HG03039 (cell line): ENCODE measurements at regions not wholly inside any gene's neighbourhood (a gene's known extent, or its start where the extent isn't known, plus 50 kb on each side); places are given as distances from the start of the nearest gene placed in this dataset.
A peak's percentile ranks its signal among the peaks of the same experiment; 100 is the strongest.
"Not testable (repeated sequence)": the region's sequence is repeated elsewhere in the genome, so short reads cannot be mapped to it uniquely, and the experiment has no call there.

Experiments
- ATAC-seq: cut with Tn5 transposase; IDR thresholded peaks from one replicate; pipeline ENCODE4 v1.9.1; 2021; ENCODE audit warnings: mild to moderate bottlenecking, moderate library complexity; ENCODE audit not compliant: unreplicated experiment

DNA sequence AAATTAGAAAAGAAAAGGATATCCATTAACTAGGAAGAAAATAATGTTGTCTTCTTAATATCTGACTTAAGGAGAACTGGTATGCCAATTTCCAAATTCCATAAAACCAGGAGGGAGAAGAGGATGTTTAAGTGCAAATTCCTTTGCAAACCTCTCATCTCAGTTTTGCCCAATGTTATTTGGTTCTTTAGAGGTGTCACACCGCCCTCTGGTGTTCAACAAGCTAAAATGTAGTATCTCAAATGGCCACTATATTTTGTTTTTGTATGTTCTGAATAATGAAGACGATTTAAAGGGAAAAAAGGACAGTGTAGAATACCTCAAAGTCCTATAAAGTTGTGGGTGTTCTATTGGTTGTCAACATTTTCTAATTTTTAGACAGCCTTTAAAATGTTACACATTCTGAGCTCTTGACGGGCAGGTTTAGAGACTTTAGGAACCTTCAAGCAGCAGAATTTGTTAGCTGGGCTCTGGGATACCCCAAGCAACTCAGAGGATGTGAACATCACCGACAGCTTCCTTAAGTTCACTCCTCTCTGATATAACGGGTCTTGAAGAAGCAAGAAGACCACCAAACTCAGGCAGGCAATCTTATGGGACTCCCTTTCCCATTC is 458.3 kb downstream of the MFSD1 start:
- ATAC-seq, result no peak

DNA sequence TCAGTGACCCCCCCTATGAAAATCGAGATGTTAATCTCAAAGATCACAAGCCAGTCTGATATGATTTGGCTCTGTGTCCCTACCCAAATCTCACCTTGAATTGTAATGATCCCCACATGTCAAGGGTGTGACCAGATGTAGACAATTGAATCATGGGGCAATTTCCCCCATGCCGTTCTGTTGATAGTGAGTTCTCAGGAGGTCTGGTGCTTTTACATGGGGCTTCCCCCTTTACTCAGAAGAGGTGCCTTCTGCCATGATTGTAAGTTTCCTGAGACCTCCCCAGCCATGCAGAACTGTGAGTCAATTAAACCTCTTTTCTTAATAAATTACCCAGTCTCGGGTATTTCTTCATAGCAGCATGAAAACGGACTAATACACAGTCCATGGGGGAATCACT is 459.5 kb downstream of the MFSD1 start:
- ATAC-seq, result not testable (repeated sequence)

DNA sequence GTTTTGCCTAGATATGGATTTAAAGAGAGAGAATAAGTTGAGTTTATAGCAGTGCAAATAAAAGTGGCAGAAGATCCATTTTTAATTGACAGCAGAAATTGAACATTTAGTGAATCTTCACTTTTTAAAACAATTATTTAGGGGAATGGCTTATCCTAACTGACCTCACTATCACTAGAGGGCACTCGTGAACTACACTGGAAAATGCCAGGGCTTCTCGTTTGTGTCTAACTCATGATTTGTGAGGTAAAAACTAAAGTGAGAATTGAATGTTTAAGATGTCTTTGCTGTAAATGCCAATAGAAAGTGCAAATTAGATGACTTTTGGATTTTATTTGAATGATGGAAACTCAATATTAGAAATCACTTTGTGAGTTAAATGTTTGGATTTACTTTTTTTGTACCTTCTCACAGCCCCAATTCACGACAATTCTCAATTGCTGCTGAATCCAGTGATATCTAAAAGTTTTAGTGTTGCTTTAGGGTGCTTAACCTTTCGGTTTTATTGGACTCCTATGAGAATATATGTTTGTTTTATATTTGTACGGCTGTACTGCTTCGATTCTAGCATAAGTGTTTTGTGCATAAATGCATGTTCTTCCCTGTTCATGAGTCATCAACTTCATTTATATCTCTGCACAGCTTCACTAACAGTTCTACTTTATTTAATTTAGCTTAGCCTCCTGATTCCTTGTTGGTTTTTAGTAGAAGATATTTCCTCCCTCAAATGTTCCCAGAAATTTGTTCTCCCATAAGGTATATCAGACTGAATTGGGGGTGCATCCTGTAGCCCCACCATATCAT is 462.1 kb downstream of the MFSD1 start:
- no peak for ATAC-seq

DNA sequence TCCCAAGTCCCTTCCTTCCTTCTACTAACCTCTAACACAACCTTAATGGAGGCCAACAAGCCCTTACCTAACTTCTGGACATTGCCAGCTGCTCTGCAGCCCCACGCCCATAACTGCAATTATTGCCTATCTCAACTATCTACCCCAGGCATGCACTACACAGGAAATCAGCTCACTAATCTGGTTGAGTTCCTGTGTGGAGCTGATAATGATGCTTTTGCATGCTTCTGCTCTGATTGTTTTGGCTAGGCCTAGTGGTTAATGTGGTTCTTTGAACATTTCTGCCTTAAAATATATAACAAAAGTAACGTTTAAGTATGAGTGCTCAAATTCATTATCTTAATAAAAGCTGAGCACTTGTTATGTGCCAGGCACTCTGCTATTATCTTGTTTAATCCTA is 463.9 kb downstream of the MFSD1 start:
- no peak for ATAC-seq

DNA sequence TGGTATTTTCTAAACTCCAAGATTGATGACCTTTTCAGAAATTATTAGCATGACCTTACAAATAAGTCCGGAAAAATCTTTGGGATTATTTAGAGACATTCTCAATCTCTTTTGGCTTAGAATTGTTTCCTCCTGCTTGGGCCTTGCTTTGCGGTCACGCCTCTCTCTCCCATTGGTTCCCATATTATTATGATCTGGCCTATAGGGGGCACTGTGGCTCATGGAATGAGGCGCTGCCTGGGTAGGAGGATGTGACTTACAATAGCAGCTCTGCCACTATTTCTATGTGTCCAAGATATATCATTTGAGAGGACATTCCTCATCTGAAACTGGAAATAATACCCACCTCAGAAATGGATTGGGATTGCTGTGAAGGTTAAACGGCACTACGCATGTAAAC is 464.9 kb downstream of the MFSD1 start:
- ATAC-seq, result peak; percentile 62

DNA sequence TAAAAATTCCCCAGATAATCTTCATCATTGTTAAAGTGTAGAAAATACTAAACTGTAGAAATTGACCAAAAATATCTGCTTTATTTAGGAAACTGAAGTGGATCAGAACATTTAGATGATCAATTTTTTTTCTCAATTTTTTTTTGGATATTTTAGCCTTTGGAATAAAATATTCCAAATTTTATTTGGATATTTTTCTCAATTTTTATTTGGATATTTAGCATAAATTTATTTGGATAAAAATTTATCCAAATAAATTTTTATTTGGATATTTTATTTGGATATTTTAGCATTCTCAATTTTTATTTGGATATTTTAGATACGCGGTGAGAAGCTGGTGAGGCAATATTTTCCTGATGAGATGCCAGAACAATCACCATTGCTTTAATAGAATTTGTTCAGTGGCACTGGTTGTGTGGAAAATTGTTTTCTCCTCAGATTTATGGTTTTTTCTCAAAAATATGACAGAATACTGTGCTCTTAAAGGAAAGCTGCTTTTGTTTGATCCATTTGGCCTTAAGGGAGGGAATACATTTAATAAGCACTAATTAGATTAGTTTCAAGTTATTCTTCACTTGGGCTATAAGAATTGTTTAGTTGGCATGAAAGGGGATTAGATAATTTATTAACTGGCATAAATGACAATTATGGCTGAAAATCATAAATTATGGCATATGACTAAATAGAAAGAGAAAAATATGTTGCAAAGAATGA is 470.1 kb downstream of the MFSD1 start:
- no peak for ATAC-seq

DNA sequence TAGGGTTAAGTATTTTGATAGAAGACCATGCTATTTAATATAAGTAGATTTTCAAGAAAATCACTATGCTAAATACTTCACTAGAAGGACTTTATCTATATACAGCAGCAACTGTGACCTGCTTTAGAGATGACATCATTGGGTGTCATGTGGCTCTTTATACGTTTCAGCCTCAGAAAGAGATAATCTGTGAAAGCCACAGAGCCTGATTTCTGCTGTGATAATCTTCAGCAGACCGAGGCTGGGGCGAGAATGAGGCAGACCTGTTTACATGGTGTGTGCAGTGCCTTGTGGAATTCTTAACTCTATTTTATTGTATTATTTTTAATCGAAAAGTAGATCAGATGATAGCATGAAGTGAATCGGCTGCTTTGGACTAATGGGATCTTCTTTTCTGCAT is 471.2 kb downstream of the MFSD1 start:
- ATAC-seq, result no peak

DNA sequence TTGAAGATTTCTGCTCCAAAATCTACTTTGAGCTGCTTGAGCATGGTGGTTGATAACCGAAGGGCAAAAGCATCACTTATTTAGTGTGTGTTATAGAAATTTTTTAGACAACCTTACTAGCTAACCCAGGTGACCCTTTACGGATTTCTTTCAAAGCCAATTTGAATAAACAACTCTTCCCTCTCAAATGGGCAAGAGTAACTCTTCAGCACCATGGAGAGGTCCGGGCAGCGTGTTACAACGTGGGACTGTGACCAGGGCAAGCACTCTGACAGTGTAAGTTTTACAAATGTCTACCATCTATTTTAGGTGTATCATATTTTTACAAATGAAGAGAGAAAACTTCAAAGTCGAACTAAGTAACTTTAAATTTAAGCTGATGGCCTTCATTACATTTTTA is 471.8 kb downstream of the MFSD1 start:
- ATAC-seq, result no peak

DNA sequence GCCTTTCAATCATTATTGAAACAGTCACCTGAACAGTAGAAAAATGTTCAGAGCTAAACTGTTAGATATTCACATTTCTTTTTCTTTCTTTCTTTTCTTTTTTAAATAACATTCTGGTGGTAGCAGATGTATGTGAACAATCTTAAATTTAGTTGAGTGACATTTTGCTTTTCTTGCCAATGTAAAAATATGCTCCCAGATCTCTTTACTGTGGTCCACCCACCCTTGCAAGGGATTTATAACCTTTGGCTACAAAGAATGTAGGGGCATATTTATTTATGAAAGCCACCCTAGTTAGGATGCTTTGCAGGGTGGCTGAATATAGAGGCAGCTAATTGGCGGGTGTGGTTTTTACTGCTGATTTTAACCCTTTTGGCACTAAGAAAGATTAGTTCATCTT is 473.9 kb downstream of the MFSD1 start:
- ATAC-seq, result no peak

DNA sequence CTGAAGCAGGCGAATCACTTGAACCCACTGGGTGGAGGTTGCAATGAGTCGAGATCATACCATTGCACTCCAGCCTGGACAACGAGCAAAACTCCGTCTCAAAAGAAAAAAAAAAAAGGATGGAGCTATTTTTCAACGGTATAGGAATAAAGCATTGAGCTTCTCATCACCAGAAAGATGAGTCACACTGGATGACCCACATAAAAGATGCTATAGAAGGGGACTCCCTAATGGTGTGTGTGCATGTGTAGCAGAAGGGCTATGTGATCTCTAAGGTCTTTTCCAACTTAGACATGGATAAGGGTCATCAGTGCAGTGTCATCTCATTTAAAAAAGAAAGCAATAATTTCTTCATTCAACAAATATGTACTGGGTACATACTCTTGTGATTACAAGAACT is 476.0 kb downstream of the MFSD1 start:
- no peak for ATAC-seq

DNA sequence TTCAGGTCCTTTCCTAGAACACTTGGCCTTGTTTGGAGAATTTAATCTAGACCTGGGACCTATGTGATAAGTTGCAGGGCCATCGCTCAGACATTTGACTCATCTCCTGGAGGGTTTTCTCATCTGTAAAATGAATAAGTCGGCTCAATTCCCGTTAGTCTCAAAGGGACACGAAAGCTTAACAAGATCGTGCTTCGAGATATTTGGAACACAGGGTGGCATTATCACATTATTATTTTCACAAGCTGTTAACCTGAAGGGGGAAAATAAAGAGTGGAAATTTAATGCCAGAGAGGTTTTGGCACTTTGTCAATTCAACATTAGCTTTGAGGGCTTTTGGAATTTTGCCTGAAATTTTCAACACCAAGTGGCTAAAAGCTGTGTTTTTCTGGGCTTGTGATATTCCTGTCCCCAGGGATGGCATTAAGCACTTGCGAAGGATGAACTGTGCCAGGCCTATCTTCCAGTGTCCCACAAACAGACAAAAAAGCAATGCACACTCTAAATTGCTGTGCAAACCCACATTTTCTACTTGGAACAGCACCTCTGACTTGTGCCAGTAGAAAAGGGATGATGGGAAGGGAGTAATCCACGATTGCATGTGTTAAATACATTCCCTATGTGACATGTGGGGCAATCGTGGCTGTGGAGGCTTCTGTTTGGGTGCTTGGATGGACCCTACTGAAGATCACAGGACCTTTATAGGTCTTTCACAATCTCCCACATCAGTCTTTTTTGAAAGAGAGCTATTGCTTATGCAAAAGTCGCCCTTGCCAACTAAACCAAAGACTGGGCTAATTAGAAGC is 478.7 kb downstream of the MFSD1 start:
- ATAC-seq, result no peak

DNA sequence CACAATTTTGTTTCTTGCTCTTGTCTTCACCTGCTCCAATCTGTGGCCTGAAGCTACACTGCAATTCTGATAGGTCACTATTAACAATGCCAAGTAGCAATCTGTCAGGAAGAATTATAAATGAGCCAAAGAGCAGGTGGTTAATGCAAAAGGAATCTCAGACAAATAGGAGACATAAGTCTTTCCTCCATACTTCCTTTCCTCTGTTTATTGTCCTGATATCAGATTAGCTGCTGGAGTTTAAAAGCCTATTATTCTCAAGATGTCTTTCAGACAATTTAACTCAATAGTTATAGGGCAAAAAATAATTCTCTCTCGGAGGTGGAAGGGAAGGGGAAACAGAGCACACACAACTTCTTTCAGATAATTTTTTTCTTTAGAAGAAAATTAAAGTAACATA is 491.6 kb downstream of the MFSD1 start:
- ATAC-seq, result no peak

DNA sequence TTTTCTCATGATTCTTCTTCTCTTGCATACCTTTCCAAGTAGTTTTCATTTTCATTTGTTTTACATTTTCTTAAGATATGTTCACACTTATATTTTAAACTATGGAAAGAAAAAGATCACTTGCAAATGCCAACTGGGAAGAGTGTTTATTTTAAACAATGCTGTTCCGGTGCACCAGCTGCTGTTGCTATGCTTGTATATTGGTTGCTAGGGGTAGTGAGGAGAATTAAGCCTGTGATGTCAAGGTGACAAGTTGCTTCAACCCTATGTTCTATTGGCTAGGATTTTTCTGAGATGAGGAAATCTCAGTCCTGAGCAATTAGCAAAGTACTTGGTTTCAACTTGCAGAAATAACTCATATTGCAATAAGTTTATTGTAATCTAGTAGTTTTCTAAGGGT is 500.1 kb downstream of the MFSD1 start:
- no peak for ATAC-seq

DNA sequence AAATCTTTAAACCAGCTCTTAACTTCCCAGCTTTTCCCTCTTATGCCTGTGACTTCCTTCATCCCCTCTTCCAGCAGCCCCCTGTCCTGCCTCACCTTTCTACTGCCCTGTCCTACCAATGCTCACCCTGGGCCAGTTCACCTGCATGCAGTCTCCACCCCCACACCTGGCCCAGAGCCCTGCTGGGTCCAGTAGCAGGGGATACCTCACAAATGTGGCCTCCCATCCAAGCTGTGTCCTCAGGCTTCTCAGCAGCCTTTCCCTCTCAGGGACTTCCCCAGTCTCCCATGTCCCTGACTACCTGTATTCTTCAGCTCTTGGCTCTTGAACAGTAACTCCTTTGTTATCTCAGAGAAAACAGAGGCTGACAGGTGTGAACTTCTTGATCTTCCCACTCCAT is 503.2 kb downstream of the MFSD1 start:
- no peak for ATAC-seq

DNA sequence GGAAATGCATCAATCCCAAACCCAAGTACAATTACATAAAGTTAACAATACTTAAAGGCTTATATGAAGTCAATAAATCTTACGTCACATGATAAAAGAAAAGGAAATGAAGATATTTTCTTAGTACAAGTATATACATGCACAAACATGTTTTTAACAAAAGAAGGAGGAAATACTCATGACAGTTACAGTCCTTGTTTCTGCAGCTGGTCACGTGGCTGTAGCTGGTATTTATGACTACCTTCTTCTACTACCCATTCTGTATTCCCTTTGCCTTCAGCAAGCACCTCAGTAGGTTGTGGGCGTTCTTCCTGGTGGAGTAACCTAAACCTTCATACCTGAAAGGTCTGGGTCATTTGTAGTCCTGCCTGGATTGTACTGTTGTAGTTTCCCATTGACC is 514.9 kb downstream of the MFSD1 start:
- not testable (repeated sequence) for ATAC-seq

DNA sequence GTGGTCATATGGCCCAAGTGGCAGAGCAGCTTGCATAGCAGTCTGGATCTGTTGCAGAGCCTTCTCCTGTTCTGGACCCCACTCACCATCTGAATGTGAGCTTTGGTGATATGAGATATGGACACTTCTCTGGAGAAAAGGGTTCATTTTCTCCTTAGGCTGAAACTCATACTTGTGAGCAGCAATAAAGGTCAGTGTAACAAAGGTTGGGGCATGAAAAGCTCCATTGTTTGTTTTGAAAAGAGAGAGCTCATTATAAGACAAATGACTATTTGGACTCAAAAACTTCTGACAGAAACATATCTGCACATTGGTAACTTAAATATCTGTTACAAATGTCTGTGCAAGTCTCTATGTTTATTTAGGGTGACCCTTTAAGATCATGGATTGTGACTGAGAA is 517.3 kb downstream of the MFSD1 start:
- no peak for ATAC-seq

DNA sequence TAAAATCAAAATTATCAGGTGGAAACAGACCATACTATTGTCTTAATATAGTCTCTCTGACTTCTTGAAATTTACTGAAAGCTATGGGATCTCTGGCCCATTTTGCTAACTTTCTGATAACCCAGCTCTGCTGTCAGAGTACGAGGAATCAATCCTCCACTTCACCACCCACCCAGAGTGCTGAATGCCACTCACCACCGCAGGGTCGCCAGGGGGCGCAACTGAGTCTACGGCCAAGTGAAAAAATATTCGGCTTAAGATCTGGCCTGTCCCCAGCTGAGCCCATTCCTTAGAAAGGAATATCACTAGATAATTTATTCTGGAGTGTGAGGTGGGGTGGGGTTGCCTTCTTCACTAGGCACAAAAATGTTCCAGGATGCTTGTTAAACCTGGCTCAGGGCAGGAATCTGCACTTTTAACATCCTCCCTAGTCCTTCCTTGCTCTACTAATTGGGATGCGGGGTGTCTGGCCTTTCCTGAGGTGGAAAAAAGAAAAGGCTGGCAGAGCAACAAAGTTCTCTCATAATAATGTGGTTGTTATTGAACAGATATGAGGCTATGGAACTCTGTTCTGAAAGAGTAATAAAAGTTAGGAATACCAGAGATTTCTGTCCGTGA is 520.6 kb downstream of the MFSD1 start:
- no peak for ATAC-seq

DNA sequence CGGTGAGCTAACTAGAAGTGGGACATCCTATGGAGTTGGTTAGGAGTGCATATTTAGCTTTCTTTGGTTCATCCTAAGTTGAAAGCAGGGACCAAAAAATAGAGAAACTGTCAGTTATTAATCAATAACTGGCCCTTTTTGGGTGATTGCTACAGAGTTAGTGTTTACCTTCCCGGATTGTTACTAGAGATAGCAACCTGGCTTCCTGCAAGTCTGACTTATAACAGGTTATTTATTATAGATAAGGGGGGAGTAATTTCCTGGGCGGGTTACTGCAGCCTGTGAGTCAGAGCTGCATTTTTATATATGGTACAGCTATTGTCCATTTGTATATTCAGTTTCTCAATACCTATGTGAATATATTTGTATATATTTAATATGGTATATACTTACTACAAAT is 522.0 kb downstream of the MFSD1 start:
- no peak for ATAC-seq

DNA sequence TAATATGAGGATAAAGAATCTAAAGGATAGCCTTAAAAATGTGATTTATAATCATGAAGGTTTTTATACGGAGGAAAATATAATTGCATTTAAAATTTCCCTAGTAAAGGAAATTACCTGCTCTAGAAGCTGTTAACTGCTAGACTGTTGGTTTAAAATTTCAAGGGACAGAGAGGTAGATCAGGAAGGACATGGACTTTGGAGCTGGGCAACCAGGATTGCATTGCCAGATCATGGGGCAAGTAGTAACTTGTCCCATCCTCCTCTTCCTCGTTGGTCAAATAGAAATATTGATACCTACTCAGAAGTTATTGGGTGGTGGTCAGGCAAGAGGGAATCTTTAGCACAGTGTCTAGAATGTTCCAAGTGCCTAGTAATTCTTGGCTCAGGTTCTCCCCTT is 525.1 kb downstream of the MFSD1 start:
- ATAC-seq, result no peak

DNA sequence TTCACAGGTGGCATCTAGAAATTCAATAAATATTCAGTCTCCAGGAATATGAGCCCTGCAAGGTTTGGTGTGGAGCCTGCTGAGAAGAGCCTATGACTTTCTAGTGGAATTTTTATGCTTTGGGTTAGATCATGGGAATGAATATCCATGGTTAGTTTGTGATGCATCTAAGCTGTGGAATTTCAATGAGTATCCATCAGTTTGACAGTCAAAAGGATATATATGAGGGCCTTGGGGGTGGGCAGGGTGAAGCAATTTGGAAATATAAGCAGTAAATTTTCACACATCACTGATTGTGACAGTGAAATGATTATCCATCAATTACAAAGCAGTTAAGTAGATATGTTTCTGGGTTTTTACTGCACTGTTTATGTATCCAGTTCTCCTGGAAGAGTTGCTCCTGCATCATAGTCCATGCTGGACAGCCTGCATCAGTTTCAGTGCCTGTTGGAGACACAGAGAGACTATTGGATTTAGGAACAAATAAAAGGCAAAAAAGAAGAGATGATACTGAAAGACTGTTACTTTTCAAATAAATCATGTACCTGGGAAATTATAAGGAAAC is 530.8 kb downstream of the MFSD1 start:
- no peak for ATAC-seq

DNA sequence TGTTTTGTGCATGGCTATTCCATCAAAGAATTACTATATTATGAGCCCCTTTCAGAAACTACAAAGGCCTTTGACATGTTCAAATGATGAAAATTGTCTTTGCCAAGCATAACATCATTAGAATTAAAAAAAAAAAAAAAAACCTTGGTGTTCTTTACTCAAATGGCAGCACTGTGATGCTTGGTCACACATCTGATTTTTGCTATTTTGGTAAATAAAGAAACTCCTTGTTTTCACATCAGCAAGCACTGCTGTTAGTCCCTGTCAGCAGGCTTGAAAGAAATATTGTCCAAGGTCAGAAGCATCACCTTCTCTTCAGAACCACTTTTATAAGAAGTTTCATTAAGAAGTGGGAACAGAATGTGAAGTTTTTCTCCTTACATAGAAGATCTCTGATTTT is 537.3 kb downstream of the MFSD1 start:
- no peak for ATAC-seq
